GM10266 (cell line): ENCODE measurements at regions not wholly inside any gene's neighbourhood (a gene's known extent, or its start where the extent isn't known, plus 50 kb on each side); places are given as distances from the start of the nearest gene placed in this dataset.

Source experiments
- DNase-seq: peaks from one replicate; pipeline ENCODE4 v3.0.0; 2012; ENCODE audit errors: extremely low spot score
- TF ChIP-seq, protein P1 (sequence below): IDR thresholded peaks from 2 replicates; pipeline ENCODE4 v1.5.1; 2012; ENCODE audit warnings: mild to moderate bottlenecking, low read depth; ENCODE audit not compliant: control insufficient read depth, insufficient read depth; ENCODE audit errors: missing control alignments

DNA sequence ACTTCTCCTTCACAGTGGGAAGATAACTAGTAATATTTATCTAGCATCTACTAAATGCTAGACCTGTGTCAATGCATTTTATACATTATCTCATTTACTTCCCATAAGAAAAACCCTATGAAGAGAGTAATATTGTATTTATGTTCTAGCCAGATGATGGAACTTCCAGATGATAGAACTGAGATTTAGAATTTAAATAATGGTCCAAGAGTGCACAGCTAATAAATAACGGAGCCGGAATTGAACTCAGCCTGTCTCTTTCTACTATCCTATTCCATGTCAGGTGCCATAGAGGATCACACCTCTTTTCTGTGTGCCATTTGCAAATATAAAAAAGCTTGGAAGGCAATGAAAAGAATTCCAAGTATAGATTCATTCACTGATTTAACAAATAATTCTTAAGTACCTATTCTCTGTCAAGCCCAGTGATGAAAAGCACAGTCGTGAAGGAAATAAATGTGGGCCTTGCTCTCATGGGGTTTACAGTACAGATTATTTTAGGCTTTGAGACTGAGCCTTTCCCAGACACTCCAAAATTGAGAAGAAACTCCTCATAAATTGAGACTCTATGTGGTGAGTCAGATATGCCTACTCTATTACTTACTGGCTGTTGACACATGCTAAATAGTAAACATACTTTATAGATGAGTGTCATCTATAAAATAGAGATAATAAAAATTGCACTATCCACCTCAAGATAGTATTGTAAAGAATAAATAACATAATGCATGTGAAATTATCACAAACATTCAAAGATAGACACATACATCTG is 378.0 kb upstream of the PRMT6 start:
- no peak for DNase-seq
- TF ChIP-seq, protein P1, sequence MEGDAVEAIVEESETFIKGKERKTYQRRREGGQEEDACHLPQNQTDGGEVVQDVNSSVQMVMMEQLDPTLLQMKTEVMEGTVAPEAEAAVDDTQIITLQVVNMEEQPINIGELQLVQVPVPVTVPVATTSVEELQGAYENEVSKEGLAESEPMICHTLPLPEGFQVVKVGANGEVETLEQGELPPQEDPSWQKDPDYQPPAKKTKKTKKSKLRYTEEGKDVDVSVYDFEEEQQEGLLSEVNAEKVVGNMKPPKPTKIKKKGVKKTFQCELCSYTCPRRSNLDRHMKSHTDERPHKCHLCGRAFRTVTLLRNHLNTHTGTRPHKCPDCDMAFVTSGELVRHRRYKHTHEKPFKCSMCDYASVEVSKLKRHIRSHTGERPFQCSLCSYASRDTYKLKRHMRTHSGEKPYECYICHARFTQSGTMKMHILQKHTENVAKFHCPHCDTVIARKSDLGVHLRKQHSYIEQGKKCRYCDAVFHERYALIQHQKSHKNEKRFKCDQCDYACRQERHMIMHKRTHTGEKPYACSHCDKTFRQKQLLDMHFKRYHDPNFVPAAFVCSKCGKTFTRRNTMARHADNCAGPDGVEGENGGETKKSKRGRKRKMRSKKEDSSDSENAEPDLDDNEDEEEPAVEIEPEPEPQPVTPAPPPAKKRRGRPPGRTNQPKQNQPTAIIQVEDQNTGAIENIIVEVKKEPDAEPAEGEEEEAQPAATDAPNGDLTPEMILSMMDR, result no peak

DNA sequence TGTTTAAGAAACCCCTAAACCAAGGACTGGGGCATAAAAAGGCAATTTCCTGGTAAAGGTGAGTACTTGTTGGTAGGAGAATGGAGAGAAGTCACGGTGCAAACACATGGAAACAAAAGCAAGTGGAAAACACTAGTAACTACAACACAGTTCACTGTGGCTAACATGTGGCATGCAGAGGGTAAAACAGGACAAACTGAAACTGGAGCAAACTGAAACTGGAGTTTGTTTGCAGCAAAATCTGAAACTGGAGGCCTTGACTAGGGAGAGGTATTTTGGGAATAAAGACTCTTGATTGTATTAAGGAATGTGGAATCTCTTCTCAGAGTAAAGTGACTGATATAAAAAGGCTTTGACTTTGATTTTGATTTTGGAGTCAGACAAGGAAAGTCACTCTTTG is 376.3 kb upstream of the PRMT6 start:
- DNase-seq, result no peak
- TF ChIP-seq, protein P1, result no peak

DNA sequence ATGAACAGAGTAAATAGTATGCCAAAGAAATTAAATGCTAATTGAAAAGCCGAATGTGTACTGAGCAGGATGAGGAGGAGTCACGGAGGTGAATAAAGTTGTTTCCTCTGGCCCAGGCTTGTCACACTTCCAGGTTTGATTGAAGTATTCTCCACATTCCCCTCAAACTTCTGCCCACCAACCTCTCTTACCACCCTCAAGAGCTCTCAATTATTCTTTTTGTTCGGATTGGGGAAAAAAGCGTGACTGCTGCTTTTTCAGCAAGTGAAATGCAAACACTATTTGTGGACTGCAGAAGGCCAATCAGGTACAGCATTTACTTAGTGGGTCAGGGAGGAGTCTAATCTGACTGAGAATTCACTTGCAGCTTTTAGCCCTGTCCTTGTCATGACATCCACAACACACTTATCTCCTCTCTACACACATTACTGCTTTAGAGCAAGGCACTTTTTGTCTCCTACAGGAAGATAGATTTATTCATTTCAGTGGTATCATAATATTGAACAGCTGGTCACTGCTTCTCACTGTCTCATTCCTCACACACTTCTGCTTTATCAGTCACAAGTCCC is 375.6 kb upstream of the PRMT6 start:
- no peak for DNase-seq

DNA sequence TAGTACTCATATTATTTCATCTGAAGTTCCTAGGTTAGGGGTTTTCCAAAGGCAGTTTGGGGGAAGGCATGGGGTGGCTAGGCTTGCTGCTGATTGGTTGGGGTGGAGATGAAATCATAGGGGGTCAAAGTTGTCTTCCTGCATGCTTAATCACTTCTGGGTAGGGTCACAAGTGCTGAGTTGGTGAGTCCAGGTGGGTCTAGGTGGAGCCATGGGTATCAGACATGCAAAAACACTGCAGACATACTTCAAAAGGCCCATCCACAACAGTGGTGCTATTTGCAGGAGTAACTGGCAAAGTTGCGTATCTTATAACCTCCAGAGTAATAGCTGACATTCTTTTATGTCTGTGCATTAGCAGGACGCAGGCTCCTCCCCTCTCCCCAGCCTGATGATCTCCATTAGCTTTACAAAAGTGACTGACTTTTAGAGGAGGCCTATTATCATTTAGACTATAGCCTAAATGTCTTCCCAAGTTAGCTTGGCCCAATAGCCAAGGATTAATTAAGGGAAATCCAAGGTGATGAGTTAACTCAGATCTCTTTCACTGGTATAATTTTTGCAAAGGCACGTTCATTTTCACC is 374.4 kb upstream of the PRMT6 start:
- no peak for DNase-seq
- TF ChIP-seq, protein P1, result no peak

More for the DNA sequence above, 375.6 kb upstream of the PRMT6 start:
- TF ChIP-seq, protein P1, result no peak

DNA sequence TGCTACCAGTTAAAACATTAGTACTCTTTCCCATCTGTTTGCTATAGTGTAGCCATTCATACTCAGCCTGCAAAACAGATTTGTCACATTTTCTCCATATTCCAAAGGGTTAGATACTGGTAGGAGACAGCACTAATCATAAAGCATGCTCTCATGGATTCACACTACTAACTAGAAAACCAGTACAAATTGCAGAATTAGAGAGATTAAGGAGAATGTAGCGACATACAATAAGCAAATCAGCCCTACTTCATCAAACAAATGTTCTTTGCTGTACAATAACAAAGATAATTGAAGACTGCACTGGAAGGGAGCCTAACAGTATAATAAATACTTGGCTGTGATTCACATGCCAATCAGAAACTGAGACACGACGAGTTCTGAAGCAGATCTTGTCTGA is 368.0 kb upstream of the PRMT6 start:
- no peak for DNase-seq
- TF ChIP-seq, protein P1, result no peak

DNA sequence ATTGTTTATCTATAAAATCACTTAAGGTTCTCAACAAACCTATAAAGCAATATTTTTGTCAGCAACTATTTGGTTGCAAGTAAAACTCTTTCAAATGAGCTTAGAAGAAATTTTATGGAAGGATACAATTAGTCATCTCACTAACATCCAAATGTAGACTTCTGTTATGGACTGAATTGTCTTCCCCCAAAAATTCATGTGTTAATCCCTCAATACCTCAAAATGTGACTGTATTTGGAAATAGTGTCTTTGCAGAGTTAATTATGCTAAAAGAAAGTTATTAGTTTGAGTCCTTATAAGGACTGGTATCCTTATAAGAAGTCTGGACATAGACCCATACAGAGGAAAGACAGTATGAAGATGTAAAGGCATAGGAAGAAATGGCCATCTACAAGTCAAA is 357.8 kb upstream of the PRMT6 start:
- TF ChIP-seq, protein P1, result no peak
- no peak for DNase-seq

DNA sequence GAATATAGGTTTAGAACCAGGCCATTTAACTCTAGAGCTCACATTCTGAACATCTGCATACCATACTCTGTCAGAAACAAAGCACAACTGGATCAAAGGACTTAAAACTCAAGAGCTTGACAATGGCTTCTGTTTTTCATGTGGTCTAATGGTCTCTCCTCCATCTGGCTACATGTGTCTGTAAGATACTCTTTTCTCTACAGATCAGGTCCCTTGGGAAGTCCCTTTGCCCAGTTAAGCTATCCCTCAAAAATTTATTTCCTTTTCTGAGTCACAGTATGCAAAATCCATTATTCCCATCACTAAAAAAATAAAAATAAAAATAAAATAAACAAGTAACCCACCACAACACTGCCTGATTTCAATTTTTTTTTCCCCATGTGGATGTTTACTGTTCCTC is 357.0 kb upstream of the PRMT6 start:
- no peak for DNase-seq
- TF ChIP-seq, protein P1, result no peak
